Endodermal cell (in vitro differentiated cells): ENCODE measurements at regions not wholly inside any gene's neighbourhood (a gene's known extent, or its start where the extent isn't known, plus 50 kb on each side); places are given as distances from the start of the nearest gene placed in this dataset.

ENCODE experiments used
- DNase-seq: peaks from one replicate; pipeline ENCODE4 v3.0.0-alpha.2; 2017
- H3K27ac ChIP-seq: 2 replicates; pipeline ENCODE4 v1.5.1; 2013; ENCODE audit warnings: mild to moderate bottlenecking, low read depth, low read length, moderate library complexity
- H3K27me3 ChIP-seq: 2 replicates; pipeline ENCODE4 v1.6.1; 2013; ENCODE audit warnings: mild to moderate bottlenecking, low read length, moderate library complexity; ENCODE audit not compliant: insufficient read depth, control insufficient read depth, poor library complexity, severe bottlenecking
- H3K36me3 ChIP-seq: 2 replicates; pipeline ENCODE4 v1.7.0; 2013; ENCODE audit warnings: mild to moderate bottlenecking, low read length, moderate library complexity; ENCODE audit not compliant: control insufficient read depth, insufficient read depth
- H3K4me1 ChIP-seq: one replicate; pipeline ENCODE4 v1.7.0; 2013; ENCODE audit warnings: low read length; ENCODE audit not compliant: control insufficient read depth, insufficient read depth
- H3K4me3 ChIP-seq: 2 replicates; pipeline ENCODE4 v1.5.1; 2013; ENCODE audit warnings: mild to moderate bottlenecking, low read length, moderate library complexity
- H3K9ac ChIP-seq: 2 replicates; pipeline ENCODE4 v1.6.1; 2013; ENCODE audit warnings: mild to moderate bottlenecking, low read length, moderate library complexity; ENCODE audit not compliant: poor library complexity, severe bottlenecking; ENCODE audit errors: extremely low read depth
- H3K9me3 ChIP-seq: 2 replicates; pipeline ENCODE4 v1.6.1; 2013; ENCODE audit warnings: mild to moderate bottlenecking, low read length, moderate library complexity; ENCODE audit not compliant: control insufficient read depth
- H3K27ac Mint-ChIP-seq: 2 replicates; pipeline ENCODE4 v1.8.0; 2020; ENCODE audit warnings: mixed read lengths
- H3K27me3 Mint-ChIP-seq: 2 replicates; pipeline ENCODE4 v1.8.0; 2021; ENCODE audit warnings: mild to moderate bottlenecking, mixed read lengths; ENCODE audit not compliant: insufficient read depth
- H3K36me3 Mint-ChIP-seq: 2 replicates; pipeline ENCODE4 v1.8.0; 2020; ENCODE audit warnings: low read depth, mixed read lengths
- H3K4me1 Mint-ChIP-seq: 2 replicates; pipeline ENCODE4 v1.8.0; 2020; ENCODE audit warnings: mixed read lengths
- H3K4me3 Mint-ChIP-seq: 2 replicates; pipeline ENCODE4 v1.8.0; 2020; ENCODE audit warnings: mild to moderate bottlenecking, moderate library complexity, mixed read lengths
- H3K9me3 Mint-ChIP-seq: 2 replicates; pipeline ENCODE4 v1.8.0; 2020; ENCODE audit warnings: mild to moderate bottlenecking, mixed read lengths
- CTCF ChIP-seq: fragments of 200-600 bp; sonication (generic); conservative IDR thresholded peaks from 2 replicates; pipeline ENCODE4 v1.5.0; 2021; ENCODE audit warnings: antibody characterized with exemption, mild to moderate bottlenecking
- WGBS, 2 experiments: methylation state at CpG; one replicate each; pipeline versions ENCODE4 v1.1.5 to v1.1.7; 2013; ENCODE audit warnings: missing lambda C conversion rate in 2 of 2, mixed read lengths in 1 of 2; ENCODE audit not compliant: insufficient coverage in 1 of 2, insufficient read length in 1 of 2; 5-methylcytosine and 5-hydroxymethylcytosine counted together

- H3K4me3 ChIP-seq, result no peak overlapping the region
- no peaks in the 10 kb centered on the region for H3K9me3 ChIP-seq
- H3K36me3 ChIP-seq, result no peaks in the 10 kb centered on the region
- TF ChIP-seq CTCF, result no peak
- no peaks in the 10 kb centered on the region for H3K27me3 ChIP-seq
- H3K27ac ChIP-seq, result no peak overlapping the region
- WGBS, 2 experiments, result 88 to 95% methylated on average over 3 to 4 of the region's 4 CpGs
- no peaks in the 10 kb centered on the region for H3K4me1 ChIP-seq
- H3K4me3 Mint-ChIP-seq, result no peak overlapping the region
- no peak overlapping the region for H3K27ac Mint-ChIP-seq
- no peaks in the 10 kb centered on the region for H3K27me3 Mint-ChIP-seq
- H3K9ac ChIP-seq, result no peak overlapping the region
- no peak for DNase-seq
- H3K9me3 Mint-ChIP-seq, result no peaks in the 10 kb centered on the region
- H3K4me1 Mint-ChIP-seq, result peaks cover 14% of the 10 kb centered on the region
- no peaks in the 10 kb centered on the region for H3K36me3 Mint-ChIP-seq
These were observed 369.6 kb upstream of the AZI2 start for GRCh38 chr3:28718074-28718849.

- Histone ChIP-seq H3K36me3 (no peaks in the 10 kb centered on the region), H3K9me3 (peaks cover 4% of the 10 kb centered on the region), H3K4me1 (no peaks in the 10 kb centered on the region), H3K9ac (no peak overlapping the region), H3K27ac (no peak overlapping the region), H3K27me3 (no peaks in the 10 kb centered on the region), H3K4me3 (no peak overlapping the region)
- Mint-ChIP-seq H3K4me1 (peaks cover 1% of the 10 kb centered on the region), H3K36me3 (no peaks in the 10 kb centered on the region), H3K4me3 (no peak overlapping the region), H3K27me3 (no peaks in the 10 kb centered on the region), H3K9me3 (no peaks in the 10 kb centered on the region), H3K27ac (no peak overlapping the region)
- DNase-seq, result peak; percentile 89
- TF ChIP-seq CTCF, result peak; percentile 90
- WGBS, 2 experiments, result 20 to 59% methylated on average over 1 to 3 of the region's 3 CpGs
These were observed 378.2 kb upstream of the AZI2 start for GRCh38 chr3:28726840-28727239.

- no peak for TF ChIP-seq CTCF
- Mint-ChIP-seq H3K27me3 (no peaks in the 10 kb centered on the region), H3K4me1 (peaks cover 1% of the 10 kb centered on the region), H3K27ac (no peak overlapping the region), H3K36me3 (no peaks in the 10 kb centered on the region), H3K4me3 (no peak overlapping the region), H3K9me3 (no peaks in the 10 kb centered on the region)
- Histone ChIP-seq H3K9me3 (peaks cover 4% of the 10 kb centered on the region), H3K36me3 (no peaks in the 10 kb centered on the region), H3K4me3 (no peak overlapping the region), H3K27me3 (no peaks in the 10 kb centered on the region), H3K9ac (no peak overlapping the region), H3K27ac (no peak overlapping the region), H3K4me1 (no peaks in the 10 kb centered on the region)
- no peak for DNase-seq
These were observed 378.7 kb upstream of the AZI2 start for GRCh38 chr3:28727307-28727706.
